HepG2 (cell line): ENCODE measurements at regions not wholly inside any gene's neighbourhood (a gene's known extent, or its start where the extent isn't known, plus 50 kb on each side); places are given as distances from the start of the nearest gene placed in this dataset.

ENCODE experiments used
- BRD4 ChIP-seq: sonication (generic); formaldehyde crosslinking; IDR thresholded peaks from 2 replicates; pipeline ENCODE4 v1.4.0; 2020; ENCODE audit warnings: missing genetic modification reagents
- CBX5 ChIP-seq: sonication (generic); formaldehyde crosslinking; IDR thresholded peaks from 2 replicates; pipeline ENCODE4 v1.4.0; 2020; ENCODE audit warnings: missing genetic modification reagents, borderline replicate concordance
- CTCF ChIP-seq: sonication (generic); formaldehyde crosslinking; IDR thresholded peaks from 2 replicates; pipeline ENCODE4 v1.5.0; 2020; ENCODE audit warnings: mild to moderate bottlenecking, missing genetic modification reagents, moderate library complexity
- HCFC1 ChIP-seq: fragments of 150-350 bp; IDR thresholded peaks from 2 replicates; pipeline ENCODE4 v1.6.1; 2014; ENCODE audit warnings: low read depth, low read length
- SKIL ChIP-seq: sonication (generic); formaldehyde crosslinking; IDR thresholded peaks from 2 replicates; pipeline ENCODE4 v1.8.0; 2022; ENCODE audit warnings: missing genetic modification reagents, mild to moderate bottlenecking, moderate library complexity, borderline replicate concordance
- ZFX ChIP-seq: sonication (generic); formaldehyde crosslinking; IDR thresholded peaks from 2 replicates; pipeline ENCODE4 v1.4.0; 2020; ENCODE audit warnings: mild to moderate bottlenecking, low read depth, missing genetic modification reagents, moderate library complexity
- ZNF580 ChIP-seq: IDR thresholded peaks from 2 replicates; pipeline ENCODE4 v1.6.1; 2016; ENCODE audit warnings: low read depth, borderline replicate concordance

- no peak for TF ChIP-seq ZNF580
- no peak for TF ChIP-seq HCFC1
- no peak for TF ChIP-seq BRD4
- TF ChIP-seq CTCF, result no peak
- no peak for TF ChIP-seq SKIL (CRISPR knock-in tag)
- TF ChIP-seq CBX5 (CRISPR knock-in tag), result no peak
- TF ChIP-seq ZFX (CRISPR knock-in tag), result no peak
Measured at GRCh38 chr3:103690536-103690935, 1255.7 kb downstream of the ZPLD1 start.
